HG03045 (cell line): ENCODE measurements at regions not wholly inside any gene's neighbourhood (a gene's known extent, or its start where the extent isn't known, plus 50 kb on each side); places are given as distances from the start of the nearest gene placed in this dataset.

ENCODE experiments used
- ATAC-seq: cut with Tn5 transposase; IDR thresholded peaks from one replicate; pipeline ENCODE4 v1.9.1; 2021; ENCODE audit warnings: mild to moderate bottlenecking, moderate library complexity; ENCODE audit not compliant: unreplicated experiment

GRCh38 chr4:182189103-182189878, 53.9 kb upstream of the TENM3 start:
- ATAC-seq, result no peak

- no peak for ATAC-seq
These were observed 52.9 kb upstream of the TENM3 start for GRCh38 chr4:182190306-182190705.

DNA sequence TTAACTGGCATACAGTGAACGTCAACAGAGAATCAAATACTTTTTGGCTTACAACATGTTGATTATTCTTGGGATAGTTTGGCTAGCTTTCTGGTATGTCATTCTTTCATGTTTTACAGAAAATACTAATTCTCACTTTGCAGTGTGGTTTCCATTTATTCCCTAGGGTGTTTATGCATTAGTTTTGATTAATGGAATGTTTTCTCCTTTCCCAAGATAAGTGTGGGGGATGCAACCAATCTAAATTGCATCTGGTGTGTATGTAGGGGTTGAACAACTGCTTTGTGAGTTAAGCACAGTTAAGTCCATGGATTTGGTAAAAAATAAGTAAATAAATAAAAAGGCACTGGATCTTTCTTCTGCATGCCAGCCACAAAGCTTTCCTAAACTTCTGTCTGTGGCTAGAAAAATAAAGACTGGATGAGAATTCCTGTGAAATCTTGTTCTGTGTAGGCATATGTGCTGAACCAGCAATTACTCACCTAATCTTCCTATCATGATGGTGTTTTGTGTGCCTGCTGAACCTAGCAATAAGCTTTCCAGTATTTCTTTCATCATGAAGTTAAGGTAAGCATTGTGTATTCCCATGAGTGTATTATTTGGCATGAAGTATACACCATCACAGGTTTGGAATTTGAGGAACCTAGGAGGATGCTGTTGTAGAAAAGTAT, 50.6 kb upstream of the TENM3 start:
- ATAC-seq, result no peak

DNA sequence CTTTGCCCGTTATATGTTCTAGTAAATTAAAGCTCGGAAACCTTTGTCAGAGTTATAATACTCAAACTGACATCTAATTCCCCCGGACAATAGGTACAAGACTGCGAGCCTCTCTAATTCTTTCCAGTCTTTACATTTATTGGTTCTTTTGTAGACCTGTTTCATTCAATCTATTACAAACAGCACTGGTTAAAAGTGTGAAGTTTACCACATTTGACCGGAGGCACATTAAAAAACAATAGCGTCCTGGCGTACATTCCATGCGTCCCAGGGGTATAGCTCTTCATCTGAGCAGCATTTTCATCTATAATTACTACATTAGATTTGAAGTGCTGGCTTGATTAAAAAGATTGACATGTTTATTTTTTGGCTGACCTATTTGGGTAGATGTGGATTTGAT, 49.9 kb upstream of the TENM3 start:
- ATAC-seq, result no peak
